H1 (cell line): ENCODE measurements at regions not wholly inside any gene's neighbourhood (a gene's known extent, or its start where the extent isn't known, plus 50 kb on each side); places are given as distances from the start of the nearest gene placed in this dataset.

Experiments used
- CEBPB ChIP-seq: IDR thresholded peaks from 2 replicates; pipeline ENCODE4 v1.6.1; 2012; ENCODE audit warnings: low read depth, low read length
- CREB1 ChIP-seq: IDR thresholded peaks from 2 replicates; pipeline ENCODE4 v1.6.1; 2012; ENCODE audit warnings: inconsistent platforms
- CTCF ChIP-seq, 3 experiments: IDR thresholded peaks; 1 replicate in 2 of 3; 2 replicates in 1 of 3; pipeline versions ENCODE4 v1.5.1 to v1.6.1; 2011; ENCODE audit warnings: low read length in 3 of 3, mild to moderate bottlenecking in 3 of 3, inconsistent platforms in 2 of 3, low read depth in 1 of 3, moderate library complexity in 1 of 3; ENCODE audit not compliant: insufficient read depth in 1 of 3; ENCODE audit errors: control extremely low read depth in 1 of 3
- FOSL1 ChIP-seq: IDR thresholded peaks from 2 replicates; pipeline ENCODE4 v1.6.1; 2011; ENCODE audit warnings: mild to moderate bottlenecking, low read depth, low read length, moderate library complexity; ENCODE audit not compliant: insufficient read depth
- PHF8 ChIP-seq: fragments of 200-600 bp; sonication (generic); conservative IDR thresholded peaks from 2 replicates; pipeline ENCODE4 v1.7.1; 2012; ENCODE audit warnings: low read depth, mild to moderate bottlenecking, inconsistent platforms, low read length, moderate library complexity
- POLR2A ChIP-seq, 2 experiments: IDR thresholded peaks; 1 replicate in 1 of 2; 2 replicates in 1 of 2; pipeline ENCODE4 v1.6.1; 2011; ENCODE audit warnings: low read depth in 2 of 2, low read length in 2 of 2, mild to moderate bottlenecking in 2 of 2; ENCODE audit errors: control extremely low read depth in 1 of 2
- POLR2AphosphoS5 ChIP-seq: IDR thresholded peaks from 2 replicates; pipeline ENCODE4 v1.6.1; 2011; ENCODE audit warnings: low read depth, low read length
- RAD21 ChIP-seq, 2 experiments: IDR thresholded peaks in 1 of 2; conservative IDR thresholded peaks in 1 of 2; 2 replicates each; pipeline ENCODE4 v1.6.1; 2011; ENCODE audit warnings: low read depth in 2 of 2, low read length in 2 of 2, improper control_type of control experiment in 1 of 2, inconsistent platforms in 1 of 2, mild to moderate bottlenecking in 1 of 2, moderate library complexity in 1 of 2

- TF ChIP-seq POLR2A (IDR thresholded peaks at IDR 0.05; ENCODE audit: control extremely low read depth in 1 of 2, low read depth in 2 of 2, low read length in 2 of 2) = no peak
- no peak for TF ChIP-seq CTCF (IDR thresholded peaks at IDR 0.05; ENCODE audit: control extremely low read depth in 1 of 3, insufficient read depth in 1 of 3, low read depth in 1 of 3, low read length in 3 of 3)
- no peak for TF ChIP-seq PHF8
- TF ChIP-seq RAD21 (IDR thresholded peaks at IDR 0.05 in 1 of 2, conservative IDR thresholded peaks at IDR 0.05 in 1 of 2; ENCODE audit: low read depth in 2 of 2, low read length in 2 of 2) = no peak
- TF ChIP-seq POLR2AphosphoS5 = no peak
- TF ChIP-seq FOSL1 = no peak
- TF ChIP-seq CEBPB = no peak
- no peak for TF ChIP-seq CREB1
These were observed 176.7 kb upstream of the PDZRN3 start for GRCh38 chr3:73801444-73801843.
